Right lobe of liver (tissue), 6 donors: ENCODE measurements at regions not wholly inside any gene's neighbourhood (a gene's known extent, or its start where the extent isn't known, plus 50 kb on each side); places are given as distances from the start of the nearest gene placed in this dataset.
"Not testable (repeated sequence)": the region's sequence is repeated elsewhere in the genome, so short reads cannot be mapped to it uniquely, and the experiment has no call there.

ENCODE experiments used
- ATAC-seq, 4 donors: fragments of 200-7000 bp; cut with Tn5 transposase; one replicate each; pipeline ENCODE4 v1.9.1; 2020; ENCODE audit warnings: mild to moderate bottlenecking in 4 of 4, moderate library complexity in 4 of 4
- DNase-seq, 3 donors: peaks; one replicate each; pipeline ENCODE4 v3.0.0-alpha.2; 2020
- H3K27ac ChIP-seq, 3 donors: fragments of 200-600 bp; one replicate each; pipeline ENCODE4 v1.8.0; 2022
- H3K27me3 ChIP-seq, 2 donors: fragments of 200-600 bp; one replicate each; pipeline ENCODE4 v1.8.0; 2022
- H3K36me3 ChIP-seq, 4 donors: fragments of 200-600 bp; sonication (generic) in 1 of 4; one replicate each; pipeline versions ENCODE4 v1.5.1 to v1.8.0; 2017 to 2022; ENCODE audit warnings: control low read depth in 1 of 4
- H3K4me1 ChIP-seq, 4 donors: fragments of 200-600 bp; sonication (generic) in 1 of 4; one replicate each; pipeline versions ENCODE4 v1.5.1 to v1.8.0; 2017 to 2022; ENCODE audit warnings: control low read depth in 1 of 4
- H3K4me3 ChIP-seq, 3 donors: fragments of 200-600 bp; one replicate each; pipeline ENCODE4 v1.8.0; 2022
- H3K9me3 ChIP-seq, 4 donors: fragments of 200-600 bp; sonication (generic) in 1 of 4; one replicate each; pipeline versions ENCODE4 v1.5.1 to v1.8.0; 2017 to 2022; ENCODE audit warnings: control low read depth in 1 of 4
- CTCF ChIP-seq, 4 donors: fragments of 200-600 bp in 3 of 4; fragments of 450-650 bp in 1 of 4; IDR thresholded peaks; one replicate each; pipeline versions ENCODE4 v1.5.1 to v1.8.0; 2016 to 2022; ENCODE audit warnings: antibody characterized with exemption in 4 of 4, mild to moderate bottlenecking in 2 of 4
- POLR2A ChIP-seq: fragments of 450-650 bp; IDR thresholded peaks from one replicate; pipeline ENCODE4 v1.6.1; 2017; ENCODE audit warnings: antibody characterized with exemption, mild to moderate bottlenecking
- WGBS: methylation state at CpG from one replicate; pipeline ENCODE4 v1.1.6; 2018; ENCODE audit warnings: low coverage, low lambda C conversion rate; ENCODE audit not compliant: insufficient coverage; ENCODE audit errors: missing lambda C conversion rate; 5-methylcytosine and 5-hydroxymethylcytosine counted together
- intact Hi-C, 2 donors: fragments of 100-400 bp; cut with DNase I; formaldehyde crosslinking; loops; one replicate each; pipeline versions ENCODE4 v1.11.2 to v1.14.1; 2022
- donor health status: DM: no; HTN: yes; CAD: no.
- donor health status: DM: no; HTN: no; CAD: no.
- donor health status: DM: no; HTN: no; CAD: no.
- donor health status: DM: no; HTN: yes; CAD: no.
- donor health status: DM: no; HTN: yes; CAD: no.

GRCh38 chrX:18075603-18076002, 145.1 kb downstream of the BEND2 start:
- Histone ChIP-seq H3K27ac (no peak overlapping the region), H3K36me3 (no peaks in the 10 kb centered on the region), H3K4me1 (no peaks in the 10 kb centered on the region), H3K4me3 (no peak overlapping the region), H3K27me3 (no peaks in the 10 kb centered on the region), H3K9me3 (no peaks in the 10 kb centered on the region)
- intact Hi-C loops, result no loop called here
- TF ChIP-seq CTCF (IDR thresholded peaks at IDR 0.05) (no peak), POLR2A (no peak)
- ATAC-seq (no peak), DNase-seq (no peak)
- WGBS, result 31% methylated on average over 3 of the region's 3 CpGs

- H3K4me1 ChIP-seq, H3K27ac ChIP-seq, ATAC-seq, H3K36me3 ChIP-seq, H3K4me3 ChIP-seq, H3K9me3 ChIP-seq, intact Hi-C loops, H3K27me3 ChIP-seq, DNase-seq: not testable (repeated sequence)
- 50% methylated on average over 1 of the region's 3 CpGs for WGBS
These were observed 152.6 kb downstream of the BEND2 start for GRCh38 chrX:18068045-18068444.

- ATAC-seq (no peak), DNase-seq (no peak)
- Histone ChIP-seq H3K9me3 (no peaks in the 10 kb centered on the region), H3K27me3 (no peaks in the 10 kb centered on the region), H3K27ac (no peak overlapping the region), H3K4me3 (no peak overlapping the region), H3K4me1 (no peaks in the 10 kb centered on the region), H3K36me3 (no peaks in the 10 kb centered on the region)
- intact Hi-C loops, result no loop called here
- WGBS, result 24% methylated on average over 6 of the region's 6 CpGs
- TF ChIP-seq POLR2A, result no peak
- no peak for TF ChIP-seq CTCF (IDR thresholded peaks at IDR 0.05)
These were observed 154.7 kb downstream of the BEND2 start for GRCh38 chrX:18065956-18066355.

- ATAC-seq (no peak), DNase-seq (no peak)
- Histone ChIP-seq H3K36me3 (no peaks in the 10 kb centered on the region), H3K27me3 (peaks cover 4 to 6% of the 10 kb centered on the region in 2 donors), H3K4me3 (no peak overlapping the region), H3K27ac (no peak overlapping the region), H3K4me1 (no peaks in the 10 kb centered on the region), H3K9me3 (no peaks in the 10 kb centered on the region)
- 25% methylated on average over 1 of the region's 1 CpG for WGBS
- intact Hi-C loops, result no loop called here
- TF ChIP-seq CTCF (IDR thresholded peaks at IDR 0.05), result no peak
- no peak for TF ChIP-seq POLR2A
These were observed 169.0 kb downstream of the BEND2 start for GRCh38 chrX:18051690-18052089.

- H3K4me3 ChIP-seq, result no peak overlapping the region
- H3K36me3 ChIP-seq, result no peaks in the 10 kb centered on the region
- WGBS, result 23% methylated on average over 3 of the region's 3 CpGs
- no peak for TF ChIP-seq POLR2A
- no peak for TF ChIP-seq CTCF (IDR thresholded peaks at IDR 0.05)
- no peak for DNase-seq
- no peak overlapping the region for H3K27ac ChIP-seq
- H3K27me3 ChIP-seq, result peaks cover 0 to 4% of the 10 kb centered on the region in 2 donors
- intact Hi-C loops, result no loop called here
- no peaks in the 10 kb centered on the region for H3K9me3 ChIP-seq
- ATAC-seq, result no peak
- no peaks in the 10 kb centered on the region for H3K4me1 ChIP-seq
These were observed 173.2 kb downstream of the BEND2 start for GRCh38 chrX:18047491-18047890.
